HCT116 (cell line): ENCODE measurements at regions not wholly inside any gene's neighbourhood (a gene's known extent, or its start where the extent isn't known, plus 50 kb on each side); places are given as distances from the start of the nearest gene placed in this dataset.

ENCODE experiments used
- ATAC-seq: fragments of 200-7000 bp; cut with Tn5 transposase; 2 replicates; pipeline ENCODE4 v1.9.1; 2020; ENCODE audit warnings: mild to moderate bottlenecking, moderate library complexity
- BruUV-seq: library from RNA; stranded (reverse); fragments of 400-500 nt; replicated peaks from 2 replicates; lab custom pipeline; 2021; lab: Mats Ljungman, UMichigan
- CTCF ChIA-PET: fragments of 300-600 bp; sonication (Branson Sonifier 250); formaldehyde crosslinking; loops from one replicate; lab custom pipeline; 2021; ENCODE audit warnings: antibody characterized with exemption; lab: Charles Lee
- POLR2A ChIA-PET: fragments of 300-600, 350-600 bp; sonication (Branson Sonifier 250); formaldehyde crosslinking; loops from one replicate; lab custom pipeline; 2021; ENCODE audit warnings: antibody characterized with exemption; lab: Charles Lee
- RAD21 ChIA-PET, 2 experiments: fragments of 300-600 bp; sonication (Branson Sonifier 250); formaldehyde crosslinking; loops; one replicate each; lab custom pipeline; 2023; ENCODE audit warnings: low total read pairs in 2 of 2; ENCODE audit not compliant: uncharacterized antibody in 2 of 2, unreplicated experiment in 2 of 2, low non-redundant PET in 1 of 2; lab: Charles Lee
- DNase-seq: peaks from one replicate; pipeline ENCODE4 v3.0.0-alpha.2; 2010; ENCODE audit warnings: low read depth, low spot score
- H2AFZ ChIP-seq: fragments of 200-600 bp; shearing (Covaris generic), sonication (generic); 2 replicates; pipeline ENCODE4 v1.6.1; 2017; ENCODE audit warnings: low read depth, mixed run types, mixed read lengths, antibody characterized with exemption, low read length; ENCODE audit not compliant: poor library complexity, severe bottlenecking
- H3K27ac ChIP-seq: 2 replicates; pipeline ENCODE4 v1.5.1; 2012; ENCODE audit warnings: low read depth, low read length
- H3K27me3 ChIP-seq: fragments of 200-600 bp; sonication (generic); 2 replicates; pipeline ENCODE4 v1.6.1; 2016; ENCODE audit warnings: mixed run types, low read length, mixed read lengths; ENCODE audit not compliant: insufficient read depth
- H3K36me3 ChIP-seq, 2 experiments: fragments of 200-500 bp in 1 of 2; fragments of 200-600 bp in 1 of 2; sonication (Bioruptor generic) in 1 of 2; sonication (generic) in 1 of 2; 2 replicates each; pipeline versions ENCODE4 v1.5.1 to v1.6.1; 2014 to 2016; ENCODE audit warnings: low read length in 2 of 2, inconsistent platforms in 1 of 2, mixed read lengths in 1 of 2, mixed run types in 1 of 2; ENCODE audit not compliant: insufficient read depth in 2 of 2, control insufficient read depth in 1 of 2
- H3K4me1 ChIP-seq, 2 experiments: fragments of 200-600 bp in 1 of 2; sonication (generic) in 1 of 2; 2 replicates each; pipeline versions ENCODE4 v1.5.1 to v1.6.1; 2012 to 2017; ENCODE audit warnings: low read length in 2 of 2, inconsistent platforms in 1 of 2, mild to moderate bottlenecking in 1 of 2, mixed read lengths in 1 of 2, mixed run types in 1 of 2, moderate library complexity in 1 of 2; ENCODE audit not compliant: insufficient read depth in 2 of 2, control insufficient read depth in 1 of 2
- H3K4me2 ChIP-seq: fragments of 200-600 bp; sonication (generic); 2 replicates; pipeline ENCODE4 v1.6.1; 2017; ENCODE audit warnings: mixed run types, low read length, mixed read lengths
- H3K4me3 ChIP-seq, 2 experiments: fragments of 200-600 bp in 1 of 2; sonication (generic) in 1 of 2; replicated peaks in 1 of 2; 2 replicates each; pipeline ENCODE4 v1.5.1; 2011 to 2016; ENCODE audit warnings: low read length in 2 of 2, control low read depth in 1 of 2, low read depth in 1 of 2, mild to moderate bottlenecking in 1 of 2, mixed read lengths in 1 of 2, mixed run types in 1 of 2
- H3K79me2 ChIP-seq: fragments of 200-600 bp; sonication (generic); 2 replicates; pipeline ENCODE4 v1.6.1; 2017; ENCODE audit warnings: mild to moderate bottlenecking, mixed run types, low read length, moderate library complexity, mixed read lengths; ENCODE audit not compliant: insufficient read depth
- H3K9ac ChIP-seq: fragments of 200-600 bp; sonication (generic); 2 replicates; pipeline ENCODE4 v1.6.1; 2016; ENCODE audit warnings: low read length, mixed read lengths
- H3K9me2 ChIP-seq: fragments of 200-600 bp; sonication (generic), shearing (Covaris generic); 2 replicates; pipeline ENCODE4 v1.6.1; 2017; ENCODE audit warnings: mixed run types, mild to moderate bottlenecking, moderate library complexity; ENCODE audit not compliant: insufficient read depth
- H3K9me3 ChIP-seq, 2 experiments: fragments of 200-500 bp in 1 of 2; fragments of 200-600 bp in 1 of 2; sonication (Bioruptor generic) in 1 of 2; sonication (generic) in 1 of 2; 2 replicates each; pipeline ENCODE4 v1.6.1; 2014 to 2017; ENCODE audit warnings: low read length in 2 of 2, mixed read lengths in 2 of 2, inconsistent platforms in 1 of 2, low read depth in 1 of 2, mild to moderate bottlenecking in 1 of 2, mixed run types in 1 of 2, moderate library complexity in 1 of 2; ENCODE audit not compliant: control insufficient read depth in 1 of 2, insufficient read depth in 1 of 2
- H4K20me1 ChIP-seq: fragments of 200-600 bp; sonication (generic), shearing (Covaris generic); 2 replicates; pipeline ENCODE4 v1.6.1; 2017; ENCODE audit warnings: mixed run types, mild to moderate bottlenecking, moderate library complexity; ENCODE audit not compliant: insufficient read depth
- CBX3 ChIP-seq: IDR thresholded peaks from 2 replicates; pipeline ENCODE4 v1.6.1; 2012; ENCODE audit warnings: low read depth
- EGR1 ChIP-seq: IDR thresholded peaks from 2 replicates; pipeline ENCODE4 v1.6.1; 2012; ENCODE audit warnings: low read depth
- ELF1 ChIP-seq: IDR thresholded peaks from 2 replicates; pipeline ENCODE4 v1.6.1; 2012; ENCODE audit warnings: low read depth, borderline replicate concordance
- FOSL1 ChIP-seq: IDR thresholded peaks from 2 replicates; pipeline ENCODE4 v1.6.1; 2012; ENCODE audit warnings: low read depth
- POLR2A ChIP-seq: IDR thresholded peaks from 2 replicates; pipeline ENCODE4 v1.7.0; 2011; ENCODE audit warnings: borderline replicate concordance; ENCODE audit not compliant: insufficient read depth, insufficient read length; ENCODE audit errors: extremely low read depth
- RAD21 ChIP-seq: IDR thresholded peaks from 2 replicates; pipeline ENCODE4 v1.6.1; 2012; ENCODE audit warnings: low read depth, mild to moderate bottlenecking
- SP1 ChIP-seq: IDR thresholded peaks from 2 replicates; pipeline ENCODE4 v1.6.1; 2012; ENCODE audit warnings: low read depth
- SRF ChIP-seq: IDR thresholded peaks from 2 replicates; pipeline ENCODE4 v1.6.1; 2012; ENCODE audit warnings: low read depth
- TCF7L2 ChIP-seq: IDR thresholded peaks from 2 replicates; pipeline ENCODE4 v1.7.0; 2011; ENCODE audit warnings: borderline replicate concordance, inconsistent platforms; ENCODE audit not compliant: insufficient read depth, insufficient read length; ENCODE audit errors: extremely low read depth
- ZNF274 ChIP-seq: fragments of 200-500 bp; sonication (Bioruptor generic); IDR thresholded peaks from 2 replicates; pipeline ENCODE4 v1.6.1; 2014; ENCODE audit warnings: mild to moderate bottlenecking, low read depth, low read length, inconsistent platforms
- intact Hi-C: fragments of 100-400 bp; cut with micrococcal nuclease; formaldehyde crosslinking; loops from 2 replicates; pipeline ENCODE4 v1.10.0; 2022
- TF ChIP-seq, protein P1 (sequence below): IDR thresholded peaks from 2 replicates; pipeline ENCODE4 v1.6.1; 2012
- TF ChIP-seq, protein P2 (sequence below): IDR thresholded peaks from 2 replicates; pipeline ENCODE4 v1.6.1; 2012

DNA sequence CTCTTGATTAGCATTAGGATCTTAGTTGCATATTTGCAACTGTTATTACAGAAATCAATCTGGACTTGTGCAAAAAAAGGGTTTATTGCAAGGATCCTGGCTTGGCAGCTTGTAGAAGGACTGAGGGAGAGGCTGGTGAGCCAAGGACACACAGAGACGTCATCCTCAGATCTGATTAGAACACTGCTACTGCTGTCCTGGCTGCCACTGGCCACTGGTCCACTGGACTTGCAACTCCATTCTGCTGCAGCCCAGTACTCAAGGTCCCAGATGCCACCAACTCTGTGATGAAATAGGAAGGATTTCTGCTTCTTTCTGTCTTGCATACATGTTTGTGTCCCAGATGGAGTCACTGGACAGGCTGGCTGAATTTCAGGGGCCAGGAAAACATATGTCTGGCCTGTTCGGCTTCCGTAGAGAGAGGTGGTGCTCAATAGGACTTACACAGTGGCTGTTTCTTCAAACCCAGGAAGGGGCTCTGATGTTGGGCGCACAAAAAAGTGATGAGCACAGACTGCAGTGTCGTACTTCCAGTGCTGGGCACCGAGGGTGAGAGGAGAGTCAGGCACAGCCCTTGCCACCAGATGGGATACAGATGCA lies 68.9 kb upstream of the SH3PXD2B start:
- Histone ChIP-seq H3K9ac (no peak overlapping the region), H2AFZ (no peak overlapping the region), H3K4me2 (no peak overlapping the region), H3K79me2 (no peaks in the 10 kb centered on the region), H3K9me2 (no peaks in the 10 kb centered on the region), H3K36me3 (no peaks in the 10 kb centered on the region), H3K27ac (no peak overlapping the region), H3K4me1 (no peaks in the 10 kb centered on the region), H4K20me1 (no peaks in the 10 kb centered on the region), H3K4me3 (no peak overlapping the region), H3K9me3 (peaks cover 0 to 12% of the 10 kb centered on the region in 2 experiments; a peak in 1 of 4 replicates), H3K27me3 (no peaks in the 10 kb centered on the region)
- ATAC-seq (no peak), DNase-seq (no peak)
- ChIA-PET RAD21 (no interaction called here), POLR2A (no interaction called here), CTCF (no interaction called here)
- TF ChIP-seq, protein P1, sequence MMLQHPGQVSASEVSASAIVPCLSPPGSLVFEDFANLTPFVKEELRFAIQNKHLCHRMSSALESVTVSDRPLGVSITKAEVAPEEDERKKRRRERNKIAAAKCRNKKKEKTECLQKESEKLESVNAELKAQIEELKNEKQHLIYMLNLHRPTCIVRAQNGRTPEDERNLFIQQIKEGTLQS, result no peak
- TF ChIP-seq EGR1, result no peak
- TF ChIP-seq ZNF274, result no peak
- TF ChIP-seq, protein P2, sequence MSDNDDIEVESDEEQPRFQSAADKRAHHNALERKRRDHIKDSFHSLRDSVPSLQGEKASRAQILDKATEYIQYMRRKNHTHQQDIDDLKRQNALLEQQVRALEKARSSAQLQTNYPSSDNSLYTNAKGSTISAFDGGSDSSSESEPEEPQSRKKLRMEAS, result no peak
- TF ChIP-seq RAD21, result no peak
- TF ChIP-seq SRF, result no peak
- TF ChIP-seq POLR2A, result no peak
- no peak for TF ChIP-seq CBX3
- TF ChIP-seq FOSL1, result no peak
- no peak for TF ChIP-seq SP1
- TF ChIP-seq ELF1, result no peak
- no peak for TF ChIP-seq TCF7L2
- no TSS peak for BruUV-seq
- intact Hi-C loops, result no loop called here
